ENCODE measurements at regions not wholly inside any gene's neighbourhood (a gene's known extent, or its start where the extent isn't known, plus 50 kb on each side); places are given as distances from the start of the nearest gene placed in this dataset.

DNA sequence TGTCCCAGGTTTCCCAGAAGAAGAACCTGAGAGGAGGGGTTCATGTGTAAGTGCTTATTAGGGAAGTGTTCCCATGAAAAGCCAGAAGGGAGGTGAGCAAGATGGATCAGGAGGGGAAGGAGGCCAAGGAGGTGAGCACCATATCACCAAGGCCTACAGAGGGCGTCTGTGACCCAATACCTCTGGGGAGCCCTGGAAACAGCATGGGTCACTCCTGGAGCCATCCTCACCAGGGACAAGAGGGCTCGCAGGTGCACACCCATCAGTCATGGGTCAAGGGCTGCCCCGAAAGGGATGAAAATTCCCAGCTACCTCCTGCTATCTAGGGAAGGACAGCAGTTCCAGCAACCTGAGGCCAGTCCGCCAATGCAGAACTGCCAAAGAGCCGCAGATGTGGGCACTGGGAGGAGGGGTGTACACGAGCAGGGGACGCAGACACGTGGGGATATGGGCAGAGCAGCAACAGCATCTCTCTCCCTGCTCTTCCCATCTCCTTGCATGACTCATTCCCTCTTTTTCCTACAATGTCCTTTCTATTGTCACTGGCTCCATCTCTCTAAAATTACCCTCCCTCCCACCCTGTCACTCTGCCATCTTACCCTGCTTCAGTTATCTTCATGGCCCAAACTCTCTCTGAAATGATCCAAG lies 167.6 kb upstream of the FSTL4 start:
- Mint-ChIP-seq H3K4me3 (no peak overlapping the region), H3K27me3 (no peaks in the 10 kb centered on the region), H3K27ac (no peak overlapping the region), H3K4me1 (ENCODE audit: low read depth) (no peaks in the 10 kb centered on the region), H3K36me3 (ENCODE audit: low read depth) (no peaks in the 10 kb centered on the region), H3K9me3 (no peaks in the 10 kb centered on the region)
- no peaks in the 10 kb centered on the region for H3K4me1 ChIP-seq (ENCODE audit: insufficient read depth, low read length)
- no peak for ATAC-seq (ENCODE audit: poor library complexity)
- H3K36me3 ChIP-seq (ENCODE audit: insufficient read depth, low read length), result no peaks in the 10 kb centered on the region
- H3K4me3 ChIP-seq (ENCODE audit: low read length), result no peak overlapping the region
- TF ChIP-seq CTCF (IDR thresholded peaks at IDR 0.05), result no peak
- intact Hi-C loops (cut with DNase I, micrococcal nuclease), result no loop called here
- no peaks in the 10 kb centered on the region for H3K27me3 ChIP-seq (ENCODE audit: control insufficient read depth in 1 of 2, insufficient read depth in 2 of 2, low read length in 2 of 2)
- CTCF ChIA-PET, result no interaction called here
- DNase-seq, result no peak
- POLR2A ChIA-PET, result no interaction called here
- H3K9me3 ChIP-seq (ENCODE audit: control insufficient read depth in 1 of 2, insufficient read depth in 1 of 2, low read length in 2 of 2), result no peaks in the 10 kb centered on the region
- no peak overlapping the region for H3K27ac ChIP-seq (ENCODE audit: low read depth in 1 of 2, low read length in 2 of 2)

DNA sequence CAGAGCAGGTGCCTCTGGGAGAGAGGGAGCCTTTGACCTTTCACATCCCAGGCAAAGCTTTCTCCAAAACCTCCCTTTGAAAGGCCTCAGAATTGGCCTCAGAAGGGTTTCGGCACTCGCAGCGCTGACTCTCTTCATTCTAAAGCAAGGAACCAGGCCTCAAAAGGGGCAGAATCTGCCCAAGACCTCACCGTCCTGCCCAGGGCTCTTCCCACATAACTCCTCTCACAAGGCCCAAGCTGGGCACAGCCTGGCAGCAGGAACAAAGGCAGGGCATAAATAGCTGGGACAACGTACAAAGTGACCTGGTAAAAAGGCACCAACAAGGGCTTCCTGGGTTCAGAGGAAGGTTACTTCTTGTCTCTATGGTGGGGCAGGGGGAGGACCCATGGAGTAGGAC lies 166.3 kb upstream of the FSTL4 start:
- no peak for TF ChIP-seq CTCF (IDR thresholded peaks at IDR 0.05)
- H3K27me3 ChIP-seq (ENCODE audit: control insufficient read depth in 1 of 2, insufficient read depth in 2 of 2, low read length in 2 of 2), result no peaks in the 10 kb centered on the region
- Mint-ChIP-seq H3K4me1 (ENCODE audit: low read depth) (no peaks in the 10 kb centered on the region), H3K4me3 (no peak overlapping the region), H3K27ac (no peak overlapping the region), H3K36me3 (ENCODE audit: low read depth) (no peaks in the 10 kb centered on the region), H3K9me3 (no peaks in the 10 kb centered on the region), H3K27me3 (no peaks in the 10 kb centered on the region)
- no peak overlapping the region for H3K27ac ChIP-seq (ENCODE audit: low read depth in 1 of 2, low read length in 2 of 2)
- no peaks in the 10 kb centered on the region for H3K4me1 ChIP-seq (ENCODE audit: insufficient read depth, low read length)
- POLR2A ChIA-PET, result no interaction called here
- DNase-seq (no peak), ATAC-seq (ENCODE audit: poor library complexity) (no peak)
- CTCF ChIA-PET, result no interaction called here
- H3K36me3 ChIP-seq (ENCODE audit: insufficient read depth, low read length), result no peaks in the 10 kb centered on the region
- no peaks in the 10 kb centered on the region for H3K9me3 ChIP-seq (ENCODE audit: control insufficient read depth in 1 of 2, insufficient read depth in 1 of 2, low read length in 2 of 2)
- H3K4me3 ChIP-seq (ENCODE audit: low read length), result no peak overlapping the region
- intact Hi-C loops (cut with DNase I, micrococcal nuclease), result no loop called here

GRCh38 chr5:133777951-133778350 lies 165.6 kb upstream of the FSTL4 start:
- no peak for TF ChIP-seq CTCF (IDR thresholded peaks at IDR 0.05)
- intact Hi-C loops (cut with DNase I, micrococcal nuclease), result no loop called here
- Histone ChIP-seq H3K4me3 (ENCODE audit: low read length) (no peak overlapping the region), H3K4me1 (ENCODE audit: insufficient read depth, low read length) (no peaks in the 10 kb centered on the region), H3K27ac (ENCODE audit: low read depth in 1 of 2, low read length in 2 of 2) (no peak overlapping the region), H3K36me3 (ENCODE audit: insufficient read depth, low read length) (no peaks in the 10 kb centered on the region), H3K27me3 (ENCODE audit: control insufficient read depth in 1 of 2, insufficient read depth in 2 of 2, low read length in 2 of 2) (no peaks in the 10 kb centered on the region), H3K9me3 (ENCODE audit: control insufficient read depth in 1 of 2, insufficient read depth in 1 of 2, low read length in 2 of 2) (no peaks in the 10 kb centered on the region)
- no peak for ATAC-seq (ENCODE audit: poor library complexity)
- POLR2A ChIA-PET, result interaction anchor here (0.5 kb wide), 1 partner anchor 950 kb away, joined by 3 read pairs; no protein-coding TSS in a partner anchor
- Mint-ChIP-seq H3K36me3 (ENCODE audit: low read depth) (no peaks in the 10 kb centered on the region), H3K4me1 (ENCODE audit: low read depth) (no peaks in the 10 kb centered on the region), H3K4me3 (no peak overlapping the region), H3K27me3 (no peaks in the 10 kb centered on the region), H3K9me3 (no peaks in the 10 kb centered on the region), H3K27ac (no peak overlapping the region)
- CTCF ChIA-PET, result no interaction called here
- no peak for DNase-seq
